Ovary (tissue), 3 donors: ENCODE measurements at regions not wholly inside any gene's neighbourhood (a gene's known extent, or its start where the extent isn't known, plus 50 kb on each side); places are given as distances from the start of the nearest gene placed in this dataset.

Source experiments
- CTCF ChIP-seq, 3 donors: fragments of 450-650 bp in 2 of 3; fragments of 200-600 bp in 1 of 3; IDR thresholded peaks; one replicate each; pipeline versions ENCODE4 v1.5.1 to v1.8.0; 2016 to 2022; ENCODE audit warnings: antibody characterized with exemption in 3 of 3, mild to moderate bottlenecking in 1 of 3
- EP300 ChIP-seq: sonication (generic); formaldehyde crosslinking; IDR thresholded peaks from one replicate; pipeline ENCODE4 v1.6.1; 2017; ENCODE audit warnings: antibody characterized with exemption
- donor health status: DM: no; HTN: no; CAD: no.

GRCh38 chr3:83048556-83048955 is 1287.1 kb upstream of the GBE1 start:
- TF ChIP-seq EP300 = no peak
- no peak for TF ChIP-seq CTCF (IDR thresholded peaks at IDR 0.05)
